IMR-90 (cell line): ENCODE measurements at regions not wholly inside any gene's neighbourhood (a gene's known extent, or its start where the extent isn't known, plus 50 kb on each side); places are given as distances from the start of the nearest gene placed in this dataset.
"Not testable (repeated sequence)": the region's sequence is repeated elsewhere in the genome, so short reads cannot be mapped to it uniquely, and the experiment has no call there.

Experiments used
- ATAC-seq: fragments of 200-7000 bp; cut with Tn5 transposase; 2 replicates; pipeline ENCODE4 v1.9.1; 2020; ENCODE audit warnings: low read depth, mild to moderate bottlenecking, moderate library complexity
- BruUV-seq: library from RNA; stranded (reverse); fragments of 400-500 nt; replicated peaks from 2 replicates; lab custom pipeline; 2021; lab: Mats Ljungman, UMichigan
- CTCF ChIA-PET: fragments of 300-600 bp; formaldehyde crosslinking; extraction: SDS; loops from one replicate; lab custom pipeline; 2021; ENCODE audit warnings: antibody characterized with exemption; lab: Yijun Ruan, JAX
- POLR2A ChIA-PET: fragments of 300-600 bp; sonication (Branson Sonifier 250); formaldehyde crosslinking; loops from one replicate; lab custom pipeline; 2022; ENCODE audit warnings: antibody characterized with exemption; ENCODE audit not compliant: unreplicated experiment; lab: Charles Lee
- DNase-seq: peaks from one replicate; pipeline ENCODE4 v3.0.0; 2013
- H2AFZ ChIP-seq: replicated peaks from 2 replicates; pipeline ENCODE3; 2013; ENCODE audit warnings: low read length, mild to moderate bottlenecking; ENCODE audit not compliant: poor library complexity
- H2AK5ac ChIP-seq: 2 replicates; pipeline ENCODE4 v1.6.1; 2013; ENCODE audit warnings: low read depth, low read length, inconsistent platforms
- H2AK9ac ChIP-seq: replicated peaks from 2 replicates; pipeline ENCODE3; 2013; ENCODE audit warnings: mild to moderate bottlenecking, low read depth, low read length, moderate library complexity; ENCODE audit not compliant: poor library complexity
- H2BK120ac ChIP-seq: 2 replicates; pipeline ENCODE4 v1.6.1; 2013; ENCODE audit warnings: low read depth, low read length, inconsistent platforms
- H2BK15ac ChIP-seq: 3 replicates; pipeline ENCODE4 v1.6.1; 2013; ENCODE audit warnings: low read depth, low read length, inconsistent platforms
- H2BK20ac ChIP-seq: 2 replicates; pipeline ENCODE4 v1.6.1; 2013; ENCODE audit warnings: low read depth, mild to moderate bottlenecking, inconsistent platforms, low read length, moderate library complexity
- H2BK5ac ChIP-seq: 2 replicates; pipeline ENCODE4 v1.6.1; 2013; ENCODE audit warnings: mild to moderate bottlenecking, low read depth, low read length, inconsistent platforms; ENCODE audit not compliant: poor library complexity, severe bottlenecking
- H3K14ac ChIP-seq: replicated peaks from 2 replicates; pipeline ENCODE4 v1.6.1; 2013; ENCODE audit warnings: low read depth, low read length, inconsistent platforms
- H3K18ac ChIP-seq: 2 replicates; pipeline ENCODE4 v1.6.1; 2013; ENCODE audit warnings: low read depth, low read length, control low read depth
- H3K23ac ChIP-seq: 2 replicates; pipeline ENCODE4 v1.6.1; 2013; ENCODE audit warnings: low read depth, low read length, inconsistent platforms
- H3K27ac ChIP-seq: 2 replicates; pipeline ENCODE4 v1.5.1; 2013; ENCODE audit warnings: mild to moderate bottlenecking, control low read depth, low read length; ENCODE audit not compliant: insufficient read depth
- H3K27me3 ChIP-seq: 2 replicates; pipeline ENCODE4 v1.6.1; 2013; ENCODE audit warnings: low read length; ENCODE audit not compliant: control insufficient read depth, insufficient read depth
- H3K36me3 ChIP-seq: 2 replicates; pipeline ENCODE4 v1.6.1; 2013; ENCODE audit warnings: low read length, mixed read lengths; ENCODE audit not compliant: control insufficient read depth, insufficient read depth
- H3K4ac ChIP-seq: 2 replicates; pipeline ENCODE4 v1.6.1; 2013; ENCODE audit warnings: low read depth, low read length, inconsistent platforms
- H3K4me1 ChIP-seq: 2 replicates; pipeline ENCODE4 v1.6.1; 2013; ENCODE audit warnings: low read length, mixed read lengths; ENCODE audit not compliant: control insufficient read depth, insufficient read depth
- H3K4me2 ChIP-seq: 2 replicates; pipeline ENCODE4 v1.6.1; 2013; ENCODE audit warnings: low read depth, mild to moderate bottlenecking, control low read depth, low read length, moderate library complexity
- H3K4me3 ChIP-seq: 2 replicates; pipeline ENCODE4 v1.5.1; 2013; ENCODE audit warnings: low read depth, mild to moderate bottlenecking, control low read depth, low read length, moderate library complexity; ENCODE audit not compliant: insufficient read depth
- H3K56ac ChIP-seq: 2 replicates; pipeline ENCODE4 v1.6.1; 2013; ENCODE audit warnings: low read length, inconsistent platforms; ENCODE audit not compliant: insufficient read depth; ENCODE audit errors: extremely low read depth
- H3K79me1 ChIP-seq, 2 experiments: 2 replicates each; pipeline ENCODE4 v1.6.1; 2013; ENCODE audit warnings: low read length in 2 of 2, inconsistent platforms in 1 of 2, low read depth in 1 of 2
- H3K9ac ChIP-seq: 2 replicates; pipeline ENCODE4 v1.6.1; 2013; ENCODE audit warnings: low read depth, low read length, control low read depth
- H3K9me1 ChIP-seq: 2 replicates; pipeline ENCODE4 v1.6.1; 2013; ENCODE audit warnings: low read length, inconsistent platforms; ENCODE audit not compliant: insufficient read depth
- H3K9me3 ChIP-seq: 2 replicates; pipeline ENCODE4 v1.6.1; 2013; ENCODE audit warnings: low read length; ENCODE audit not compliant: control insufficient read depth, insufficient read depth
- H4K20me1 ChIP-seq: 2 replicates; pipeline ENCODE4 v1.6.1; 2013; ENCODE audit warnings: low read length, inconsistent platforms; ENCODE audit not compliant: insufficient read depth
- H4K5ac ChIP-seq: 2 replicates; pipeline ENCODE4 v1.6.1; 2013; ENCODE audit warnings: mild to moderate bottlenecking, low read depth, low read length, control low read depth
- H4K8ac ChIP-seq, 2 experiments: 2 replicates each; pipeline ENCODE4 v1.6.1; 2013; ENCODE audit warnings: low read depth in 2 of 2, low read length in 2 of 2, control low read depth in 1 of 2, inconsistent platforms in 1 of 2
- H4K91ac ChIP-seq: 2 replicates; pipeline ENCODE4 v1.6.1; 2013; ENCODE audit warnings: low read depth, low read length, inconsistent platforms; ENCODE audit not compliant: insufficient read depth
- WGBS, 2 experiments: methylation state at CpG; one replicate each; pipeline versions ENCODE4 v1.1.5 to v1.1.7; 2013; ENCODE audit warnings: missing lambda C conversion rate in 2 of 2; ENCODE audit not compliant: insufficient read length in 1 of 2; ENCODE audit errors: extremely low coverage in 2 of 2; 5-methylcytosine and 5-hydroxymethylcytosine counted together
- dilution Hi-C: fragments of 300-500 bp; cut with HindIII; formaldehyde crosslinking; loops from one replicate; pipeline ENCODE4 v1.14.3; 2018; ENCODE audit warnings: low sequenced_read_pairs; ENCODE audit not compliant: unreplicated experiment
- in situ Hi-C: fragments of 300-500 bp; cut with MboI; formaldehyde crosslinking; loops from 3 replicates; pipeline ENCODE4 v1.14.3; 2019; ENCODE audit warnings: low sequenced_read_pairs, inconsistent platforms, mixed read lengths
- intact Hi-C: fragments of 100-400 bp; cut with micrococcal nuclease; formaldehyde crosslinking; loops from 2 replicates; pipeline ENCODE4 v1.10.0; 2022

GRCh38 chr2:163085366-163086024, 246.9 kb upstream of the KCNH7 start:
- CTCF ChIA-PET, H3K4me1 ChIP-seq, BruUV-seq, POLR2A ChIA-PET, H3K9me1 ChIP-seq, H3K9me3 ChIP-seq, DNase-seq, H3K56ac ChIP-seq, dilution Hi-C loops, H3K4me2 ChIP-seq, H3K14ac ChIP-seq, H3K23ac ChIP-seq, H3K4me3 ChIP-seq, intact Hi-C loops, H3K18ac ChIP-seq, H3K4ac ChIP-seq, H2AFZ ChIP-seq, H2BK20ac ChIP-seq, H2BK5ac ChIP-seq, H3K27ac ChIP-seq, H2BK120ac ChIP-seq, in situ Hi-C loops, H4K5ac ChIP-seq, H2AK9ac ChIP-seq, H4K8ac ChIP-seq, H3K36me3 ChIP-seq, H3K27me3 ChIP-seq, H4K20me1 ChIP-seq, H2BK15ac ChIP-seq, H4K91ac ChIP-seq, ATAC-seq, H3K9ac ChIP-seq, H3K79me1 ChIP-seq, H2AK5ac ChIP-seq: not testable (repeated sequence)
- WGBS, 2 experiments: no CpG with 5 or more reads among the region's 12 CpGs
